Type B pancreatic cell (in vitro differentiated cells): ENCODE measurements at regions not wholly inside any gene's neighbourhood (a gene's known extent, or its start where the extent isn't known, plus 50 kb on each side); places are given as distances from the start of the nearest gene placed in this dataset.
"Not testable (repeated sequence)": the region's sequence is repeated elsewhere in the genome, so short reads cannot be mapped to it uniquely, and the experiment has no call there.

Source experiments
- DNase-seq: peaks from one replicate; pipeline ENCODE4 v3.0.0; 2021; ENCODE audit warnings: mixed read lengths; ENCODE audit not compliant: unreplicated experiment; ENCODE audit errors: extremely low spot score
- H3K27ac Mint-ChIP-seq: 2 replicates; pipeline ENCODE4 v1.8.0; 2021; ENCODE audit warnings: mild to moderate bottlenecking, mixed read lengths
- H3K27me3 Mint-ChIP-seq: 2 replicates; pipeline ENCODE4 v1.8.0; 2021; ENCODE audit warnings: mixed read lengths
- H3K36me3 Mint-ChIP-seq: 2 replicates; pipeline ENCODE4 v1.8.0; 2021; ENCODE audit warnings: mixed read lengths
- H3K4me1 Mint-ChIP-seq: one replicate; pipeline ENCODE4 v1.8.0; 2021; ENCODE audit warnings: mixed read lengths; ENCODE audit not compliant: unreplicated experiment
- H3K4me3 Mint-ChIP-seq: 2 replicates; pipeline ENCODE4 v1.8.0; 2021; ENCODE audit warnings: mild to moderate bottlenecking, mixed read lengths
- H3K9me3 Mint-ChIP-seq: 2 replicates; pipeline ENCODE4 v1.8.0; 2021; ENCODE audit warnings: mixed read lengths
- TF ChIP-seq, protein P1 (sequence below): fragments of 200-600 bp; sonication (generic); conservative IDR thresholded peaks from 2 replicates; pipeline ENCODE4 v1.5.0; 2021; ENCODE audit warnings: antibody characterized with exemption, mild to moderate bottlenecking

DNA sequence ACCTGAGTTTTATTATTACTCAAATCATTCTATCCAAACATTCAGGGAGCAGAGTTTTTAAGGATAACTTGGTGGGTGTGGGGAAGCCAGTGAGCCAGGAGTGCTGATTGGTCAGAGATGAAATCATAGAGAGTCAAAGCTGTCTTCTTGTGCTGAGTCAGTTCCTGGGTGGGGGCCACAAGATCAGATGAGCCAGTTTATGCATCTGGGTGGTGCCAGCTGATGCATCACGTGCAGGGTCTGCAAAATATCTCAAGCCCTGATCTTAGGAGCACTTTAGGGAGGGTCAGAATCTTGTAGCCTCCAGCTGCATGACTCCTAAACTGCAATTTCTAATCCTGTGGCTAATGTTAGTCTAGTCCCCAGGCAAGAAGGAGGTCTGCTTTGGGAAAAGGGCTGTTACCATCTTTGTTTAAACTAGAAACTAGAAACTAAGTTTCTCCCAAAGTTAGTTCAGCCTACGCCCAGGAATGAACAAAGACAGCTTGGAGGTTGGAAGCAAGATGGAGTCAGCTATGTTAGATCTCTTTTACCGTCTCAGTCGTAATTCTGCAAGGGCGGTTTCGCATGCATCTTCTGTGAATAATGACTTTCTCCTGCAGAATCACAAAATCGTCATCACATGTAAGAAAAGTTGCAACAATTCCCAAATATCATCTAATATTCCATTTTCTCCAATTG is 97.5 kb downstream of the ZNF664 start:
- H3K4me1 Mint-ChIP-seq, result peaks cover 29% of the 10 kb centered on the region
- H3K27me3 Mint-ChIP-seq, H3K36me3 Mint-ChIP-seq, H3K9me3 Mint-ChIP-seq, DNase-seq, H3K4me3 Mint-ChIP-seq, H3K27ac Mint-ChIP-seq: not testable (repeated sequence)

GRCh38 chr12:124071075-124071443 is 98.0 kb downstream of the ZNF664 start:
- no peaks in the 10 kb centered on the region for H3K27me3 Mint-ChIP-seq
- H3K36me3 Mint-ChIP-seq, result no peaks in the 10 kb centered on the region
- no peak overlapping the region for H3K27ac Mint-ChIP-seq
- H3K4me3 Mint-ChIP-seq, result no peak overlapping the region
- peaks cover 4% of the 10 kb centered on the region for H3K9me3 Mint-ChIP-seq
- H3K4me1 Mint-ChIP-seq, result peaks cover 34% of the 10 kb centered on the region
- no peak for DNase-seq
- TF ChIP-seq, protein P1, sequence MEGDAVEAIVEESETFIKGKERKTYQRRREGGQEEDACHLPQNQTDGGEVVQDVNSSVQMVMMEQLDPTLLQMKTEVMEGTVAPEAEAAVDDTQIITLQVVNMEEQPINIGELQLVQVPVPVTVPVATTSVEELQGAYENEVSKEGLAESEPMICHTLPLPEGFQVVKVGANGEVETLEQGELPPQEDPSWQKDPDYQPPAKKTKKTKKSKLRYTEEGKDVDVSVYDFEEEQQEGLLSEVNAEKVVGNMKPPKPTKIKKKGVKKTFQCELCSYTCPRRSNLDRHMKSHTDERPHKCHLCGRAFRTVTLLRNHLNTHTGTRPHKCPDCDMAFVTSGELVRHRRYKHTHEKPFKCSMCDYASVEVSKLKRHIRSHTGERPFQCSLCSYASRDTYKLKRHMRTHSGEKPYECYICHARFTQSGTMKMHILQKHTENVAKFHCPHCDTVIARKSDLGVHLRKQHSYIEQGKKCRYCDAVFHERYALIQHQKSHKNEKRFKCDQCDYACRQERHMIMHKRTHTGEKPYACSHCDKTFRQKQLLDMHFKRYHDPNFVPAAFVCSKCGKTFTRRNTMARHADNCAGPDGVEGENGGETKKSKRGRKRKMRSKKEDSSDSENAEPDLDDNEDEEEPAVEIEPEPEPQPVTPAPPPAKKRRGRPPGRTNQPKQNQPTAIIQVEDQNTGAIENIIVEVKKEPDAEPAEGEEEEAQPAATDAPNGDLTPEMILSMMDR, result no peak

DNA sequence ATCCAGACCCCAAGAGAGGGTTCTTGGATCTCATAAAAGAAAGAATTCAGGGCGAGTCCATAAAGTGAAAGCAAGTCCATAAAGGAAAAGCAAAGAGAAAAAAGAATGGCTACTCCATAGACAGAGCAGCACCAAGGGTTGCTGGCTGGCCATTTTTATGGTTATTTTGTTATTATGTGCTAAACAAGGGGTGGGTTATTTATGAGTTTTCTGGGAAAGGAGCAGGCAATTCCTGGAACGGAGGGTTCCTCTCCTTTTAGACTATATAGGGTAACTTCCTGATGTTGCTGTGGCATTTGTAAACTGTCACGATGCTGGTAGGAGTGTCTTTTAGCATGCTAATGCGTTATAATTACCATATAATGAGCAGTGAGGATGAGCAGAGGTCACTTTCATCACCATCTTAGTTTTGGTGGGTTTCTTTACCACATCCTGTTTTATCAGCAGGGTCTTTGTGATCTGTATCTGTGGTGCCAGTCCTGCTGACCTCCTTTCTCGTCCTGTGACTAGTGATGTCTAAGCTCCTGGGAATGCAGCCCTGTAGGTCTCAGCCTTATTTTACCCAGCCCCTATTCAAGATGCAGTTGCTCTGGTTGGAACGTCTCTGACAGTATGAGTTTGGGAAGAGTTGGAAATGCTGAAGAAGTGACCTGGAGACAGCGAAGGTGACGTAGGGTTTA is 100.5 kb downstream of the ZNF664 start:
- H3K27ac Mint-ChIP-seq, result no peak overlapping the region
- TF ChIP-seq, protein P1, result no peak
- H3K9me3 Mint-ChIP-seq, result peaks cover 5% of the 10 kb centered on the region
- no peaks in the 10 kb centered on the region for H3K27me3 Mint-ChIP-seq
- peaks cover 44% of the 10 kb centered on the region for H3K4me1 Mint-ChIP-seq
- H3K4me3 Mint-ChIP-seq, result no peak overlapping the region
- DNase-seq, result no peak
- H3K36me3 Mint-ChIP-seq, result peaks cover 6% of the 10 kb centered on the region

DNA sequence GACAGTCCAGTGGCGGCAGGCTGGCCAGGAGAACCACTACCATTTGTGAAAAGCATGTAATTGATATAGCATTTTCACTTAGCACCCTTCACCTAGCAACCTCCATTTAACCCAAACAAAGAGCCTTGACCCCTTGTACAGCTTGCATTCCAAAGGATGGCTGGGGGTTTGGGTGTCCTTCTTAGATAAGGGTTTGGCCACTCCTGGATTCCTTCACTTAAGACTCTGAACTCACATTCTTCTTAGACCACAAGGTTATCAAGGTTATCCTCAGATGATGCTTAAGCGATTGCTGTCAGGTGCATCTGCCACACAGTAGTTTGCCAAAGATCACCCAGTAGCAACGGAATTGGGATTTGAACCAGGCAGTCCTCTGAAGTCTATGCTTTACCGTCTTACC is 102.8 kb downstream of the ZNF664 start:
- Mint-ChIP-seq H3K9me3 (peaks cover 5% of the 10 kb centered on the region), H3K27me3 (no peaks in the 10 kb centered on the region), H3K36me3 (peaks cover 6% of the 10 kb centered on the region), H3K4me1 (peaks cover 39% of the 10 kb centered on the region), H3K4me3 (no peak overlapping the region), H3K27ac (no peak overlapping the region)
- DNase-seq, result no peak
- TF ChIP-seq, protein P1, result no peak

DNA sequence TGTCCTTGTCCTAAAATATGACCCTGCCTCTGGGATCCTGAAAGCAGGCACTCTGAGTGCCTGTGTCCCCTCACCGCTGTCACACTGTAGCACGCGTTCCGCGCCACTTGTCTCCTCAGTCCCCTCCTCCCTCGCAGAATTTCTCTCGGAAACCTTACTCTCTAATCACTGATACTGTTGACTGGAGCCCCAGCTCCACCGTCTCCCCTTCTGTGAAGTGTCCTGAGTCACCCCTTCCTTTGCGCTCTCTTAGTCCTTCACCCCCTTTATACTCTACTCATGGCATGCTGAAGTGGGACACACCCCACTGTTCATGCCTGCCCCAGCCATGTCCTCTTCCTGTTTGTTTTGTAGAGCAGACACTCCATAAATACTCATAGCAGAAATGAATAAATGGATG is 104.7 kb downstream of the ZNF664 start:
- Mint-ChIP-seq H3K27me3 (no peaks in the 10 kb centered on the region), H3K9me3 (peaks cover 5% of the 10 kb centered on the region), H3K36me3 (peaks cover 6% of the 10 kb centered on the region), H3K4me1 (peaks cover 35% of the 10 kb centered on the region), H3K4me3 (no peak overlapping the region), H3K27ac (peak overlapping the region; percentile 2)
- TF ChIP-seq, protein P1, result no peak
- no peak for DNase-seq

- Mint-ChIP-seq H3K9me3 (peaks cover 5% of the 10 kb centered on the region), H3K27ac (no peak overlapping the region)
Measured at GRCh38 chr12:124078800-124079199, 105.8 kb downstream of the ZNF664 start.

More at GRCh38 chr12:124078800-124079199, 105.8 kb downstream of the ZNF664 start:
- Mint-ChIP-seq H3K36me3 (peaks cover 6% of the 10 kb centered on the region), H3K4me3 (no peak overlapping the region), H3K27me3 (no peaks in the 10 kb centered on the region), H3K4me1 (peaks cover 25% of the 10 kb centered on the region)
- TF ChIP-seq, protein P1, result no peak
- DNase-seq, result no peak
